ENCODE measurements at regions not wholly inside any gene's neighbourhood (a gene's known extent, or its start where the extent isn't known, plus 50 kb on each side); places are given as distances from the start of the nearest gene placed in this dataset.
"Not testable (repeated sequence)": the region's sequence is repeated elsewhere in the genome, so short reads cannot be mapped to it uniquely, and the experiment has no call there.

DNA sequence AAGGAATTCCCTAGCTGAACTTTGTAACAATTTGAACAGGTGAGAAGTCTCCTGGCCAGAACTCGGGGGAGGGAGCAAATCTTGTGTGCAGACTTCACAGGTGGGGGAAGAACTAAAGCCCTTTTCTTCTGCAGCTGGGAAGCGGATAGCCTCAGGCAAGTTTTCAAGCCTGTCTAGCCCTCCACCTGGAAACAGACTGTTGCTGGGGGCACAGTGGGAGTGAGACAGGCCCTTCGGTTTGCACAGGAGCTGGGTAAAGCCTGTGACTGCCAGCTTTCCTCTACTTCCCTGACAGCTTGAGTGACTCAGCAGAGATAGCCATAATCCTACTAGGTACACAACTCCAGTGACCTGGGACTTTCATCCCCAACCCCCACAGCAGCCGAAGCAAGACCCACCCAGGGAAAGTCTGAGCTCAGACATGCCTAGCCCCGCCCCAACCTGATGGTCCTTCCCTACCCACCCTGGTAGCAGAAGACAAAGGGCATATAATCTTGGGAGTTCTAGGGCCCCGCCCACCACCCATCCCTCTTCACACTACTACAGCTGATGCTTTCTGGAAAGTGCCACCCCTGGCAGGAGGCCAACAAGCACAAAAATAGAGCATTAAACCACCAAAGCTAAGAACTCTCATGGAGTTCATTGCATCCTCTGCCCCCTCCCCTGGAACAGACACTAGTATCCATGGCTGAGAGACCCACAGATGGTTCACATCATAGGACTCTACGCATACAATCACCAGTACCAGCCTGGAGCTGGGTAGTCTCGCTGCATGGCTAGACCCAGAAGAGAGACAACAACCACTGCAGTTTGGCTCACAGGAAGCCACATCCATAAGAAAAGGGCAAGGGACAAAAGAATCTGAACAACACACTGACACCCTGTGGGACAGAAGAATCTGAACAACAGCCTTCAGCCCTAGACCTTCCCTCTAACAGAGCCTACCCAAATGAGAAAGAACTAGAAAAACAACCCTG, 479.0 kb downstream of the RAP2B start:
- Mint-ChIP-seq H3K4me1 (ENCODE audit: low read depth in 2 of 2) (peaks cover 30 to 34% of the 10 kb centered on the region in 2 donors), H3K9me3 (peaks cover 5 to 10% of the 10 kb centered on the region in 2 donors), H3K4me3 (no peak overlapping the region), H3K27me3 (no peaks in the 10 kb centered on the region), H3K36me3 (ENCODE audit: insufficient read depth) (peaks cover 4% of the 10 kb centered on the region), H3K27ac (no peak overlapping the region)
- ATAC-seq (replicated peaks), result no peak
- DNase-seq, result no peak

- not testable (repeated sequence) for DNase-seq; ATAC-seq (replicated peaks); H3K36me3 Mint-ChIP-seq (ENCODE audit: insufficient read depth); H3K27me3 Mint-ChIP-seq
- H3K9me3 Mint-ChIP-seq, result peaks cover 5 to 10% of the 10 kb centered on the region in 2 donors
- H3K4me1 Mint-ChIP-seq (ENCODE audit: low read depth in 2 of 2), result peaks cover 30 to 34% of the 10 kb centered on the region in 2 donors
- H3K4me3 Mint-ChIP-seq, result peak overlapping the region; percentile 3 to 60
- peak overlapping the region in 1 of 2 donors; percentile 32 for H3K27ac Mint-ChIP-seq
Measured at GRCh38 chr3:153642576-153642975, 478.6 kb upstream of the ARHGEF26 start.

DNA sequence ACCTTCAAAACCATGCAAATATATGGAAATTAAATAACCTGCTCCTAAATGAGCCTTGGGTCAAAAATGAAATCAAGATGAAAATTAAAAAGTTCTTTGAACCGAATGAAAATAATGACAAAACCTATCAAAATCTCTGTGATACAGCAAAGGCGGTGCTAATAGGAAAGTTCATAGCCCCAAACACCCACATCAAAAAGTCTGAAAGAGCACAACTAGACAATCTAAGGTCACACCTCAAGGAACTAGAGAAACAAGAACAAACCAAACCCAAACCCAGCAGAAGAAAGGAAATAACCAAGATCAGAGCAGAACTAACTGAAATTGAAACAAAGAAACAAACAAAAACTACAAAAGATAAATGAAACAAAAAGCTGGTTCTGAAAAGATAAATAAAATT, 477.7 kb upstream of the ARHGEF26 start:
- H3K36me3 Mint-ChIP-seq (ENCODE audit: insufficient read depth); H3K27me3 Mint-ChIP-seq; DNase-seq: not testable (repeated sequence)
- peak overlapping the region; percentile 57 to 60 for H3K4me3 Mint-ChIP-seq
- peak; percentile 43 for ATAC-seq (replicated peaks)
- peaks cover 30 to 34% of the 10 kb centered on the region in 2 donors for H3K4me1 Mint-ChIP-seq (ENCODE audit: low read depth in 2 of 2)
- H3K9me3 Mint-ChIP-seq, result peaks cover 5 to 10% of the 10 kb centered on the region in 2 donors
- peak overlapping the region; percentile 67 to 72 for H3K27ac Mint-ChIP-seq

DNA sequence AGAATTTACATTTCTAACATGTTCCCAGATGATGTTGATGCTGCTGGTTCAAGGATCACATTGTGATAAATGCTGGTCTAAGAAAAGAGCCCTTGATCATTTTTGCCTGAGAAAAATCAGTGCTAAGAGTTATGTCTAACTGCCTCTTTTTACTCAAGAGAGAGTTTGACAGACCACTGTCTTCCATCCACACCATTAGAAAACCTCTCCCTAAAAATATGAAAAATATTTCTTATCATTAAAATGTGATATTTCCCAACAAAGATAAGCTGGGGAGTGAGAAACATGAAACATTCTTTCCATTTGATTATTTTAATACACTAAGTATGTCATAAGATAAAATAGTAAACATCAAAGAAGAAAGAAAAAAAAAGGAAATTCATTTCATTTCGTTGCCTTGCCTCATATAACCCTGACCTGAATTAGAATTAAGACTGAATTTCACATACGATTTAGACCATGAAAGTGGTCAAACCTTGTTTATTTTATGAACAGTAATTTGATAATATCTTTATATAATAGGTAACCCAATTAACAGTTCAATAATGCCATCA, 471.8 kb upstream of the ARHGEF26 start:
- no peak for ATAC-seq (replicated peaks)
- Mint-ChIP-seq H3K36me3 (ENCODE audit: insufficient read depth) (no peaks in the 10 kb centered on the region), H3K4me1 (ENCODE audit: low read depth in 2 of 2) (peaks cover 0 to under 1% of the 10 kb centered on the region in 2 donors), H3K4me3 (no peak overlapping the region), H3K27me3 (peaks cover 10 to 14% of the 10 kb centered on the region in 2 donors), H3K27ac (no peak overlapping the region), H3K9me3 (no peaks in the 10 kb centered on the region)
- no peak for DNase-seq

- no peaks in the 10 kb centered on the region for H3K36me3 Mint-ChIP-seq (ENCODE audit: insufficient read depth)
- no peaks in the 10 kb centered on the region for H3K4me1 Mint-ChIP-seq (ENCODE audit: low read depth in 2 of 2)
- H3K27ac Mint-ChIP-seq, result no peak overlapping the region
- H3K9me3 Mint-ChIP-seq, result no peaks in the 10 kb centered on the region
- ATAC-seq (replicated peaks) (no peak), DNase-seq (no peak)
- peaks cover 10 to 21% of the 10 kb centered on the region in 2 donors for H3K27me3 Mint-ChIP-seq
- H3K4me3 Mint-ChIP-seq, result no peak overlapping the region
Measured at GRCh38 chr3:153652076-153652475, 469.1 kb upstream of the ARHGEF26 start.

DNA sequence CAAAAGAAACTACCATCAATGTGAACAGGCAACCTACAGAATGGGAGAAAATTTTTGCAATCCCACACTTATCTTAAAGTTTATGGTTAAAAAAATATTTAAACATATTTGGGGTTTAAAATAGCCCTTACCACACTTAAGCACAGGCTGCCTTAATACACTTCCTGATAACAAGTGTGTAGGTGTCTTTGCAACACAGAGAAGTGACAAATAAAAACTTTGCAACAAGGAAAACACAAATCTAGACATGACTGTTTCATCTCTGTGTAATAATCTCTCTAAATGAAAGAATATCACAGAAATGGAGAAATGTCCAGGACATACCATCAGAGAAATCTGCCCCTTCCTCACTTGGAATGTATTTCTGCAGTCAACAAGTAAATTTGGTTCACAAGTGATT, 464.1 kb upstream of the ARHGEF26 start:
- H3K4me1 Mint-ChIP-seq (ENCODE audit: low read depth in 2 of 2), result no peaks in the 10 kb centered on the region
- peaks cover 0 to 8% of the 10 kb centered on the region in 2 donors for H3K27me3 Mint-ChIP-seq
- H3K9me3 Mint-ChIP-seq, result no peaks in the 10 kb centered on the region
- no peak overlapping the region for H3K27ac Mint-ChIP-seq
- DNase-seq (no peak), ATAC-seq (replicated peaks) (no peak)
- H3K36me3 Mint-ChIP-seq (ENCODE audit: insufficient read depth), result no peaks in the 10 kb centered on the region
- no peak overlapping the region for H3K4me3 Mint-ChIP-seq

DNA sequence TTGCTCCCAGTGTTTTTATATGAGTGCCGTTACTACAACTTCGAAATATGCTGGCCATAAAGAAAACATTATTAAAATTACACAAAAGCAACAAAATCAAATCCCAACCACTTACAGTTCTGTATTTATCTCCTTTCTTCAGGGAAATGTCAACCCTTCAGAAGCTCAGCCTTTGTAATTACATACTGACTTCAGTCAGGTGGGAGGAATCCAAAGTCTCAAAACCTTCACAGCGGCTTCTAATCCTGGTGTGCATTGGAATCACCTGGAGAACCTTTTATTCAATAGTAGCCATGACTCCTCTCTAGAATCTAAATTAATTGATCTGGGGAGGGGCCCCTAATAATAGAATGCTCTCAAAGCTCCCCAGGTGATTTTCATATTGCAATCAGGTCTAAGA, 463.7 kb upstream of the ARHGEF26 start:
- no peak overlapping the region for H3K27ac Mint-ChIP-seq
- no peak overlapping the region for H3K4me3 Mint-ChIP-seq
- no peak for ATAC-seq (replicated peaks)
- DNase-seq, result no peak
- H3K27me3 Mint-ChIP-seq, result peaks cover 0 to 8% of the 10 kb centered on the region in 2 donors
- no peaks in the 10 kb centered on the region for H3K36me3 Mint-ChIP-seq (ENCODE audit: insufficient read depth)
- no peaks in the 10 kb centered on the region for H3K4me1 Mint-ChIP-seq (ENCODE audit: low read depth in 2 of 2)
- no peaks in the 10 kb centered on the region for H3K9me3 Mint-ChIP-seq

DNA sequence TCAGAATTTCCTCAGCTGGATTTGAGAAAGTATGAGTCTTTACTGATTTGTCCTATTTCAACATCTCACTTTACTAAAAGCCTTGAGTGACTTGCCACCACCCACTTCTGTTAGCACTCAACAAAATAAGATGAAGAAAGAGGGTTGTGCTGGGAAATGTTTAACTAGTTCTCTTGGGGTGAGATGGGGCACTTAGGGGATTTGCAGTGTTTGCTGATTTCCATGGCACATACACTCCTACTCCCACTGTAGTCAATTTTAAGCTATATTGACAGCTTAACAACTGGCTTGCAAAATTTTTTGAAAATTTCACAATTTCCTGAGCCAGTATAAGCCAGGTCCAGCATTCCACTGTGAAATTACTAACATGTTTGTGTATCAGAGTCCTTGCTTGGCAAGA, 463.1 kb upstream of the ARHGEF26 start:
- no peak for ATAC-seq (replicated peaks)
- no peak for DNase-seq
- no peak overlapping the region for H3K4me3 Mint-ChIP-seq
- H3K27ac Mint-ChIP-seq, result no peak overlapping the region
- no peaks in the 10 kb centered on the region for H3K36me3 Mint-ChIP-seq (ENCODE audit: insufficient read depth)
- no peaks in the 10 kb centered on the region for H3K4me1 Mint-ChIP-seq (ENCODE audit: low read depth in 2 of 2)
- peaks cover 0 to 8% of the 10 kb centered on the region in 2 donors for H3K27me3 Mint-ChIP-seq
- H3K9me3 Mint-ChIP-seq, result no peaks in the 10 kb centered on the region

DNA sequence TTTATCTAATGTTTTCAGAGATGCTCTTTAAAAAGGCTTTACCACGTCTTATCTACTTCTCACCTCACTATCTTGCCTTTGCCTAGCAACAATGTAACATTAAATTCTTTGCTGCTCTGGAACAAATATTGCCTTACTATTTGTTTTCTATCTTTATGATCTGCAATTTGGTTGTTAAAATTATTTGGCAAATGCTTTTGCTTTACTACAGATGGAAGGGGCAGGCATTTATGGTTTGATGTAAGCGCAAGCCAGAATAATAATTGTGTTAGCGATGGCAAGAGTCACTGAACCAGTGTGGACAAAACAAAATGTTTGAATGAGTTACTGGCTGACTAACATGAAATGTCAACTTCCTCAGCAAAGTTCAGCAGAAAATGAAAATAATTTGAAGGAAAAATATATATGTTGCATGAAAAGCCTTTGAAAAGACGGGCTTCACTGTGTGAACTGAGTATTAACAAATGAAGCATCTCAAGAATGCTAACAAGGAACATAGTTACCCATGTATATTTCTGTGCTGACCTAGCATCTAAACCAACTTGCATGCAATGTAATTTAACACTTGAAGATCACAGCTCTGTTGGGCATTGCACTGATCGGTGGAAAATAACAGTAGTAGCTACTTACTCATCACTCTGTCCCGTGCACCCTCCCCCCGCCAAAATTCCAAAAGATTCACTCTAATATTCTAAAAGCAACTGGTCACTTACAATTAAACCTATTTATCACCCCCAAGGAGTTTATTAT, 454.0 kb upstream of the ARHGEF26 start:
- no peak for ATAC-seq (replicated peaks)
- Mint-ChIP-seq H3K4me3 (no peak overlapping the region), H3K9me3 (no peaks in the 10 kb centered on the region), H3K27me3 (peaks cover 6 to 12% of the 10 kb centered on the region in 2 donors), H3K36me3 (ENCODE audit: insufficient read depth) (no peaks in the 10 kb centered on the region), H3K27ac (no peak overlapping the region), H3K4me1 (ENCODE audit: low read depth in 2 of 2) (no peaks in the 10 kb centered on the region)
- DNase-seq, result no peak

- Mint-ChIP-seq H3K4me1 (ENCODE audit: low read depth in 2 of 2) (no peaks in the 10 kb centered on the region), H3K9me3 (no peaks in the 10 kb centered on the region), H3K36me3 (ENCODE audit: insufficient read depth) (no peaks in the 10 kb centered on the region), H3K4me3 (no peak overlapping the region), H3K27me3 (peaks cover 6 to 9% of the 10 kb centered on the region in 2 donors), H3K27ac (no peak overlapping the region)
- no peak for ATAC-seq (replicated peaks)
- DNase-seq, result no peak
Measured at GRCh38 chr3:153669527-153669926, 451.7 kb upstream of the ARHGEF26 start.

- ATAC-seq (replicated peaks) (no peak), DNase-seq (no peak)
- Mint-ChIP-seq H3K4me1 (ENCODE audit: low read depth in 2 of 2) (no peaks in the 10 kb centered on the region), H3K27me3 (peaks cover 5 to 6% of the 10 kb centered on the region in 2 donors), H3K27ac (no peak overlapping the region), H3K9me3 (no peaks in the 10 kb centered on the region), H3K4me3 (no peak overlapping the region), H3K36me3 (ENCODE audit: insufficient read depth) (no peaks in the 10 kb centered on the region)
Measured at GRCh38 chr3:153670577-153670976, 450.6 kb upstream of the ARHGEF26 start.

DNA sequence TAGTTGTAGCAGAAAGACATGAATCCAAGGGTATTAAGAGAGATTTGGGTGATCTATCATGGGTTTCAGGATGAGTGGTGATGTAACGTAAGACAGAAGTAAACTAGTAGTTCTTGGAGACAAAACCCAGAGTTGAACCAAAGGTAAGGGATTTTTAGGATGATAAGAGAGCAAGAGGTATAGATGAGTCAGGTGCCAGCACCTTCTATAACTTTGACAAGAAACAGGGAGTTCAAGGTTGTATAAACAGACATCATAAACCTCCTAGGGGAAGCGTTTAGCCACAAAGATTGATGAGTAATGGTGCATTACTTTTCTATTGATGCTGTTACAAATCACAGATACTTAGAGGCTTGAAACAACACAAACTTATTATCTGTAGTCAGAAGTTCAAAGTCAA, 447.3 kb upstream of the ARHGEF26 start:
- ATAC-seq (replicated peaks) (no peak), DNase-seq (no peak)
- H3K36me3 Mint-ChIP-seq (ENCODE audit: insufficient read depth), result no peaks in the 10 kb centered on the region
- H3K9me3 Mint-ChIP-seq, result no peaks in the 10 kb centered on the region
- H3K4me1 Mint-ChIP-seq (ENCODE audit: low read depth in 2 of 2), result no peaks in the 10 kb centered on the region
- H3K4me3 Mint-ChIP-seq, result no peak overlapping the region
- H3K27ac Mint-ChIP-seq, result no peak overlapping the region
- H3K27me3 Mint-ChIP-seq, result peaks cover 5 to 16% of the 10 kb centered on the region in 2 donors

GRCh38 chr3:153679714-153680113, 441.5 kb upstream of the ARHGEF26 start:
- Mint-ChIP-seq H3K27me3 (peaks cover 0 to 17% of the 10 kb centered on the region in 2 donors), H3K27ac (no peak overlapping the region), H3K4me1 (ENCODE audit: low read depth in 2 of 2) (peaks cover 0 to 3% of the 10 kb centered on the region in 2 donors), H3K4me3 (no peak overlapping the region), H3K9me3 (no peaks in the 10 kb centered on the region), H3K36me3 (ENCODE audit: insufficient read depth) (no peaks in the 10 kb centered on the region)
- no peak for DNase-seq
- ATAC-seq (replicated peaks), result no peak

Measured in effector memory CD8-positive, alpha-beta T cell (primary cell).